H7 (cell line): ENCODE measurements at regions not wholly inside any gene's neighbourhood (a gene's known extent, or its start where the extent isn't known, plus 50 kb on each side); places are given as distances from the start of the nearest gene placed in this dataset.
A peak's percentile ranks its signal among the peaks of the same experiment; 100 is the strongest.

Source experiments
- DNase-seq: peaks from one replicate; pipeline ENCODE4 v3.0.0; 2012
- H3K27me3 ChIP-seq: 2 replicates; pipeline ENCODE4 v1.6.0; 2011; ENCODE audit warnings: mild to moderate bottlenecking, low read length; ENCODE audit not compliant: control insufficient read depth, insufficient read depth
- H3K36me3 ChIP-seq: replicated peaks from 2 replicates; pipeline ENCODE4 v1.5.1; 2011; ENCODE audit warnings: low read length; ENCODE audit not compliant: control insufficient read depth, insufficient read depth
- H3K4me3 ChIP-seq: 2 replicates; pipeline ENCODE4 v1.5.1; 2011; ENCODE audit warnings: low read depth, mild to moderate bottlenecking, control low read depth, low read length, moderate library complexity; ENCODE audit not compliant: insufficient read depth

GRCh38 chr15:99921101-99921500, 187.9 kb upstream of the LYSMD4 start:
- Histone ChIP-seq H3K36me3 (no peaks in the 10 kb centered on the region), H3K27me3 (peaks cover 8% of the 10 kb centered on the region)
- DNase-seq: no peak

GRCh38 chr15:99918072-99918471, 184.8 kb upstream of the LYSMD4 start:
- DNase-seq: no peak
- no peak overlapping the region for H3K4me3 ChIP-seq
- H3K27me3 ChIP-seq: no peaks in the 10 kb centered on the region
- no peaks in the 10 kb centered on the region for H3K36me3 ChIP-seq

More at GRCh38 chr15:99921101-99921500, 187.9 kb upstream of the LYSMD4 start:
- H3K4me3 ChIP-seq: no peak overlapping the region

DNA sequence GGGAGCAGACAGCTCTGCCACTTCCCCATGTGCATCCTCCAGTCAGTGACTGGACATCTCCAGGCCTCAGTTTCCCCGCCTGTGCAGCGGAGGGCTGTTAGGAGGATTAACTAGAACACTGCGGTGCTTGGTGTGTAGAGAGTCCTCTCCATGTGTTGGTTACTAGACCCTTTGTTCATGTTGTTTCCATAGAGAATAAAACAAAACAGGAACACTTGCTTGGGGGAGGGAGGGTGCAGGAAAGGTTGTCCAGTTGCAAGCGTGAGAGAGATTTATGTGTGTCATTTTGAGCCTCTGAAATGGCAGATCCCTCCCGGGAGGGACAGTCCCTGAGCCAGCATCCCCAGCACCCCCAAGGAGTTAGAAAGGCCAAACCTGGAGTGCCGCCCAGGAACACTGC, 184.0 kb upstream of the LYSMD4 start:
- DNase-seq: no peak
- Histone ChIP-seq H3K27me3 (no peaks in the 10 kb centered on the region), H3K4me3 (no peak overlapping the region), H3K36me3 (no peaks in the 10 kb centered on the region)

DNA sequence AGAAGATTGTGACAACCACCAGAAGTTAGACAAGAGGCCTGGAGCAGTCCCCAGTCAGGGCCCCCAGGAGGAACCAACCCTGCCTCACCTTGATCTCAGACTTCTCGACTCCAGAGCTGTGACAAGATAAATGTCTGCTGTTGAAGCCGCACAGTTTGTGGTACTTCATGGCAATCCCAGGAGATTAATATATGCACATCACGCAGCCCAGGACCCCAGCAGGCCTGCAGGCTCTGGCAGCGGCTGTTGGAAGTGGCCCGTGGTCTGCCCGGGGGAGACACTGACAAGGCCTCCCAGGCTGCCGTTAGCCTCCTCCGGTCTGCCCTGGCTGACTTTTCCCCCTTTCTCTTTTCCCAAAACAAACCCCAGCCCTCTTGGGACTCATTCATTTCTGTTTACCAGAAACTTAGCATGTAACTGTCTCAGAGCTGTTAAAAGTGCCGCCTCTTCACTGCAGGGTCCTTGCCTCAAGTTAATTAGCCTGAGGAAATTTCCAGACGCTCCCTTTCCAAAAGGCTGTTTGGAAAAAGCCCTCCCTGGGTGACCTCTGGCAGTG, 183.5 kb upstream of the LYSMD4 start:
- Histone ChIP-seq H3K4me3 (no peak overlapping the region), H3K36me3 (no peaks in the 10 kb centered on the region), H3K27me3 (no peaks in the 10 kb centered on the region)
- no peak for DNase-seq

GRCh38 chr15:99914723-99915122, 181.5 kb upstream of the LYSMD4 start:
- no peak for DNase-seq
- no peak overlapping the region for H3K4me3 ChIP-seq
- no peaks in the 10 kb centered on the region for H3K27me3 ChIP-seq
- H3K36me3 ChIP-seq: no peaks in the 10 kb centered on the region

GRCh38 chr15:99911816-99912215, 178.6 kb upstream of the LYSMD4 start:
- no peak overlapping the region for H3K4me3 ChIP-seq
- H3K36me3 ChIP-seq: no peaks in the 10 kb centered on the region
- no peak for DNase-seq
- H3K27me3 ChIP-seq: no peaks in the 10 kb centered on the region

DNA sequence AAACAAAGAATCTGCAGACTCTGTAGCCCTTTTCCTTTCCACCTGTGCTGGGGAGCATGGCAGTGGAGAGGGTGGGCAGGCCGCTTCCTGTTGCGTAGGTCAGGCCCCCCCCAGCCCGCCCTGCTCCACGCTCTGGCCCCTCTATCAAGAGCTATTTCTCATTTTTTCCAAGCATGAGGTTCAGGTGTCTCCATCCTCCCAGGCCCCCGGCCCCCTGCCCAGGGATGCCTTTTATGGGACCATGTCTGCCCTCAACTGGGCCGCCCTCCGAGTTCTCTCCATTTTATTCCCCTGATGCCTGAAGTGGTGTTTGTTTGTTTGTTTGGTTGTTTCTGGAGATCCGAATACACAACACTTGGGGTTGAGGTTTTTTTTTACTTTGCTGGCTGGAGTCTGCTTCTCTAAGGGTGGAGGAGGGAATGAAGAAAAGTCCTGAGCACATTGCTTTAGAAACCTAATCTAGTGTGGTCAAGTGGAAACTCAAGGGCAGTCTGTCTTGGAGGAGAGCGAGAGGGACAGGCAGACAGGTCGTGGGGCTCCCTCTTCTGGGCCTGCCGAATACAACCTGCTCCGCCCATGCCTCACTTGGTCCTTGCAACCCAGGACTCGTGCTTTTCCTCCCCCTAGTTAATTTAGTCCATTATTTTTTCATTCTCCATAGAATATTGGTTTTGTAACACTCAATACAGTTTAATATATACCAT, 176.5 kb upstream of the LYSMD4 start:
- Histone ChIP-seq H3K4me3 (no peak overlapping the region), H3K27me3 (no peaks in the 10 kb centered on the region), H3K36me3 (no peaks in the 10 kb centered on the region)
- DNase-seq: peak; percentile 83

DNA sequence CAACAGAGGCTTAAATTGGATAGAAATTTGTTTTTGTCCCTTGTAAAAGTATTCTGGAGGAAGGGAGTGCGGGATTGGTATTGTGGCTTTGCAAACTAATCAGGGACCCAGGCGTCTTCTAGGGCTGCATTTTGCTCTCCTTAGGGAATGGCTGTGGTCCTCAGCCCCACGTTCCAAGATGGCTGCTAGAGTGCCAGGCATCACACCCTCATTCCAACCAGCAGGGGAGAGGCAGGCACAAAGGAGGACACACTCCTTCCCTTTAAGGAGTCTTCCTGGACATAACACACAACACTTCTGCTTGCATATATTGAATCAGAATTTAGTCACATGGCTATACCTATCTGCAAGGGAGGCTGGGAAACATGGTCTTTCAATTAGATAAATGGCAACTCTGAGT, 174.5 kb upstream of the LYSMD4 start:
- Histone ChIP-seq H3K27me3 (no peaks in the 10 kb centered on the region), H3K36me3 (no peaks in the 10 kb centered on the region), H3K4me3 (no peak overlapping the region)
- DNase-seq: no peak

GRCh38 chr15:99906793-99907192, 173.6 kb upstream of the LYSMD4 start:
- H3K4me3 ChIP-seq: no peak overlapping the region
- DNase-seq: no peak
- no peaks in the 10 kb centered on the region for H3K27me3 ChIP-seq
- no peaks in the 10 kb centered on the region for H3K36me3 ChIP-seq

DNA sequence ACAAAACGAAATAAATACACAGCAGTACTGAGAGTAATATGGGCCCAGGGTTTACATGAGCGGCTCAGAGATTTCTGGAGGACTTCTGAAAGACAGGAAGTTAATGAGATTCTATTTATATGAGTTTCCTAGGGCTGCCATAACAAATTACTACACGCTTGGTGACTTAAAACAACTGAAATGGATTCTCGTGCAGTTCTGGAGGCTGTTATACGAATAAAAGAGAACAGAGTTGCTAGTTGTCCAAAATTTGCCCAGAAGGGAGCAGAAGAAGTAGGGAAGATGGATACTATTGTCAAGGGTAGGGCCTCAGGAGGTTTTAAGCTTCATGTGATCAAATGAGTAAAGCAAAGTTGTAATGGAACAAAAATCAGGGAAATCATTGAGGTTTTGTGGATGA, 173.1 kb upstream of the LYSMD4 start:
- Histone ChIP-seq H3K27me3 (no peaks in the 10 kb centered on the region), H3K4me3 (no peak overlapping the region), H3K36me3 (no peaks in the 10 kb centered on the region)
- no peak for DNase-seq

- DNase-seq: no peak
- no peaks in the 10 kb centered on the region for H3K36me3 ChIP-seq
- no peak overlapping the region for H3K4me3 ChIP-seq
- no peaks in the 10 kb centered on the region; the same call in 1 of the 2 replicates for H3K27me3 ChIP-seq
These were observed 169.2 kb upstream of the LYSMD4 start for GRCh38 chr15:99902248-99902928.

GRCh38 chr15:99895956-99896311, 162.7 kb upstream of the LYSMD4 start:
- no peak overlapping the region for H3K4me3 ChIP-seq
- no peaks in the 10 kb centered on the region for H3K27me3 ChIP-seq
- no peak for DNase-seq
- no peaks in the 10 kb centered on the region for H3K36me3 ChIP-seq

DNA sequence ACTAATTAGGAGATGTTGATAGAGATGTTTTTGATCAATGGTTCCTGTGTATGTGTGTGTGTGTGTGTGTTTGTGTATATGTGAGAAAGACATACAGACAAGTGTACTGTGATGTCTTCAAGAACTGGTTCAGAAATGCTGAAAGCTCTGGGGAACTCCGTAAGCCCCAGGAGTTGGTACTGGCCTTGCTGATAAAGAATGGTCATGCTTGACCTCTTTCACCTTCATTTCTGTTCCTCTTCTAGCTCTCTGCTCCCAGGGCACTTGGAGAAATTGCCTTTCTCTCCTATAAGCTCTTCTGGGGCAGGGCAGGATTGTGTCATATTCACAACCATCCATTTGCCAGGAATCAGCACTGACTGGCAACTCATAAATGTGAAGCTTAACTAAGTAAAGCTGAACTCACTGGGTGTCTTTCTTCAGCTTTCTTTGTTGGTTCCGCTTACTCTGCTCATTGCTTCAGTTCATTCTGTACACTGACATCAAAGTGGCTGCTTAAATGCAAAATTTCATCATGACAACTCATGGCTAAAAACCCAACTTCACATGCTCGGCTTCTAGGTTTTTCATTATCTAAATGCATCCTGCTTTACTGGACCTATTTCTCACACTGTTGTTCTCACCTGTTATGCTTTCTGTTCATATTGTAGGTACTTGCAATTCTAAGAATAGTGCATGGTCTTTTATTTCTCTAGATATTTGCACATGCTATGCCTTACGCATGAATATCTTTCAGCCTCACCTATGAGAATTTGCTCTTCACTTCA, 162.1 kb upstream of the LYSMD4 start:
- no peak overlapping the region for H3K4me3 ChIP-seq
- DNase-seq: no peak
- H3K36me3 ChIP-seq: no peaks in the 10 kb centered on the region
- no peaks in the 10 kb centered on the region for H3K27me3 ChIP-seq

DNA sequence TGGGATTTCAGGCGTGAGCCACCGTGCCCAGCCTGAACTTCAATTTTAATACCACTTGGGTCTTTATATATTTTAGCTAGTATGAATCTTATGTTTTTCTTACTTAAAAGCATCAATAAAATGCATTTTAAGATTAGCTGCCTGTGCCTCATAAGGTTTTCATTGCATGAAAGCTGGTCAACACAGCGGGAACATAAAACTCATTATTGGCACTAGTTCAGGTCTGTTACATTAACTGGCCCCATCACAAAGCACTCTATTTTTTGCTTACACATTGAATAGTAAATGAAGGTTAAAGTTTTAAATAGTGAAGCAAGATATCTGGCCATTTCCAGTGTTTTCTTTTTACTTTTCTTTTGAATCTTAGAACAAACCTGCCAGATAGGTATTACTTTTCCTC, 145.6 kb upstream of the LYSMD4 start:
- H3K4me3 ChIP-seq: no peak overlapping the region
- no peaks in the 10 kb centered on the region for H3K27me3 ChIP-seq
- no peaks in the 10 kb centered on the region for H3K36me3 ChIP-seq
- DNase-seq: no peak

- Histone ChIP-seq H3K27me3 (no peaks in the 10 kb centered on the region), H3K4me3 (no peak overlapping the region), H3K36me3 (no peaks in the 10 kb centered on the region)
- no peak for DNase-seq
These were observed 140.2 kb upstream of the LYSMD4 start for GRCh38 chr15:99873451-99873850.
